RWPE2 (cell line): ENCODE measurements at regions not wholly inside any gene's neighbourhood (a gene's known extent, or its start where the extent isn't known, plus 50 kb on each side); places are given as distances from the start of the nearest gene placed in this dataset.

Source experiments
- ATAC-seq: fragments of 200-7000 bp; cut with Tn5 transposase; 3 replicates; pipeline ENCODE4 v1.9.1; 2021; ENCODE audit warnings: low read depth
- DNase-seq: peaks from one replicate; pipeline ENCODE4 v3.0.0-alpha.2; 2020; ENCODE audit warnings: low spot score
- H3K27ac ChIP-seq: fragments of 450-650 bp; 2 replicates; pipeline ENCODE4 v1.5.1; 2017; ENCODE audit warnings: mild to moderate bottlenecking; ENCODE audit not compliant: poor library complexity, severe bottlenecking
- H3K27me3 ChIP-seq: fragments of 250-450 bp; sonication (Bioruptor Pico); 2 replicates; pipeline ENCODE4 v1.5.1; 2021; ENCODE audit warnings: mild to moderate bottlenecking, moderate library complexity; ENCODE audit not compliant: insufficient read depth, poor library complexity, severe bottlenecking
- H3K36me3 ChIP-seq: fragments of 250-450 bp; sonication (Bioruptor Pico); 2 replicates; pipeline ENCODE4 v1.5.1; 2020; ENCODE audit warnings: low read depth, mild to moderate bottlenecking, moderate library complexity
- H3K4me1 ChIP-seq: fragments of 250-450 bp; sonication (Bioruptor Pico); 2 replicates; pipeline ENCODE4 v1.5.1; 2021; ENCODE audit warnings: mild to moderate bottlenecking, moderate library complexity; ENCODE audit not compliant: insufficient read depth, poor library complexity, severe bottlenecking
- H3K4me3 ChIP-seq: fragments of 250-450 bp; sonication (Bioruptor Pico); 2 replicates; pipeline ENCODE4 v1.5.1; 2021; ENCODE audit warnings: mild to moderate bottlenecking, moderate library complexity; ENCODE audit not compliant: severe bottlenecking
- H3K9me3 ChIP-seq: fragments of 250-450 bp; sonication (Bioruptor Pico); 2 replicates; pipeline ENCODE4 v1.5.1; 2021; ENCODE audit warnings: mild to moderate bottlenecking, moderate library complexity; ENCODE audit not compliant: severe bottlenecking
- TF ChIP-seq, protein P1 (sequence below): fragments of 450-650 bp; IDR thresholded peaks from one replicate; pipeline ENCODE4 v1.5.1; 2017; ENCODE audit warnings: mild to moderate bottlenecking, moderate library complexity; ENCODE audit not compliant: poor library complexity, severe bottlenecking

DNA sequence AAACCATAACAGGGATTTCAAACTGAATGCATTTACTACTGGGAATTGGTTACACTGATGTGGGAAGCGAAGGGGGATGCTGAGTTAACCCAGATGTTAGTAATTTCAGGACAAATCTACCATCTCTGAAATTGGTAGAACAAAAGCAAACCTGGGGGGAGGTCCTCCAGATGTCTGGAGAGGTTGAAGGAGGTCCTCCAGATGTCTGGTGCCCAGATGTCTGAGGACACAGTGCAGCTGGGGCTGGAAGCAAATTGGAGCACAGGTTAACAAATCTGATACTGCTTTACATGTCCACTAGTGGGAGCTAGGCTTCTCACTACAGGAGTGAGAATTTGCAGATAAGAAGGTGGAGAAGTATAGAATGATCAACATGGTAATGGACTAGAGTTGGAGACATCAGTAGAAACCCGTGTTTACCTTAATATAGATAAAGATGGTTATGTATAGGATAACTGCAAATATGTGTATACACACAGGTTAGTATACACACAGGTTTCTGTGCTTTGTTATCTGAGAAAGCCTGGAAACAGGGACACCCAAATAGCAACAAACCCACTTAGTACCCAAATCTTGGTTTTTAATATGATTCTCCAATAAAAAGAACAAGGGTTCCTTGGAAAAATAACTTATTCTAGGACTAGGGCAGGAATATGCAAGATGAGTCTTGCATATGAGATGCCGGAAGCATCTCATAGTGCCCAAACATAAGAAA lies 162.5 kb downstream of the C12orf50 start:
- TF ChIP-seq, protein P1, sequence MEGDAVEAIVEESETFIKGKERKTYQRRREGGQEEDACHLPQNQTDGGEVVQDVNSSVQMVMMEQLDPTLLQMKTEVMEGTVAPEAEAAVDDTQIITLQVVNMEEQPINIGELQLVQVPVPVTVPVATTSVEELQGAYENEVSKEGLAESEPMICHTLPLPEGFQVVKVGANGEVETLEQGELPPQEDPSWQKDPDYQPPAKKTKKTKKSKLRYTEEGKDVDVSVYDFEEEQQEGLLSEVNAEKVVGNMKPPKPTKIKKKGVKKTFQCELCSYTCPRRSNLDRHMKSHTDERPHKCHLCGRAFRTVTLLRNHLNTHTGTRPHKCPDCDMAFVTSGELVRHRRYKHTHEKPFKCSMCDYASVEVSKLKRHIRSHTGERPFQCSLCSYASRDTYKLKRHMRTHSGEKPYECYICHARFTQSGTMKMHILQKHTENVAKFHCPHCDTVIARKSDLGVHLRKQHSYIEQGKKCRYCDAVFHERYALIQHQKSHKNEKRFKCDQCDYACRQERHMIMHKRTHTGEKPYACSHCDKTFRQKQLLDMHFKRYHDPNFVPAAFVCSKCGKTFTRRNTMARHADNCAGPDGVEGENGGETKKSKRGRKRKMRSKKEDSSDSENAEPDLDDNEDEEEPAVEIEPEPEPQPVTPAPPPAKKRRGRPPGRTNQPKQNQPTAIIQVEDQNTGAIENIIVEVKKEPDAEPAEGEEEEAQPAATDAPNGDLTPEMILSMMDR, result peak; percentile 57
- no peak for DNase-seq
- H3K4me1 ChIP-seq, result no peaks in the 10 kb centered on the region
- no peak for ATAC-seq
- no peaks in the 10 kb centered on the region for H3K27me3 ChIP-seq
- no peaks in the 10 kb centered on the region for H3K9me3 ChIP-seq
- H3K27ac ChIP-seq, result no peak overlapping the region
- H3K36me3 ChIP-seq, result no peaks in the 10 kb centered on the region
- H3K4me3 ChIP-seq, result no peak overlapping the region

DNA sequence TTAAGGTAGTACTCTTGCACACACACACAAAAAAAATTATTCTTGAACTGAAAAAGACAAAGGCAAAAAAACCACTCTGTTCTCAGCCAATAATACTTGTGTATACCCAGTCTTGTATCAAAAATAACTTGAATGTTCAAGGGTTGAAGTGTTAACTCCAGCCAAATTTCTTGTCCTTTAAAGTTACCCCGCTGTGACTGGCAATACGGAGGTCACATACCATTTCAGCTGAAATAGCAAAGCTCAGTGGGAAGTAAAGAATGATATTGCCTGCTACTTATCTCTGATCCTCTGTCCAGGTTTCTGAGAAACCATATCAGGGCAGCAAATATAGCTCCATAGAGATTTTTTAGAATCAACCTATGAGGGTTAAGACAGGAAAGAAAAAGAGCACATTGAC lies 167.4 kb downstream of the C12orf50 start:
- H3K4me3 ChIP-seq, result no peak overlapping the region
- TF ChIP-seq, protein P1, result no peak
- ATAC-seq, result no peak

DNA sequence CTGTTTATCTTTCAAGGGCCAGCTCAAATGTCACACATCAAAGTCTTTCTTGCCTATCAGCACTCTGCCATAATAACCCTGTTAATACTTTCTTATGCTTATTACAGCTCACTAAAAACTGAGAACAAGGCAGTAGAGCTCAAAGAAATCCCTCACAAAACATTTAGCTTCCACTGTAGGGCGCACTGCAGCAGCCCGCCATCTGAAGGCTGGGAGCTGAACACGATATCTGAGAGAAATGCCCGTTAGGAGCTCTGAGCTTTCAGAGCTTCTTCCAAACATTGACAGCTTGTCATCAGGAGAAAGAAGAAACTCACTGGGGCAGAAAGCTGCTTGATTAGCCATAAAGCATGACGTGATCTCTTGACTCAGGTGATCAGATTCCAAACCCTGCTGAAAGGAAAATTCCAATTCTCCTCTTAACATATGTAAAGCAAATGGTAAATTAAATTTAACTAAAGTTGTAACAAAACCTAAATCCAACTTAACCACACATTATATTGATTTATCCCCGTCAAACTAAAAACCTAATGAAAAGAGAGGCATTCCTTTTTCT lies 175.7 kb downstream of the C12orf50 start:
- no peaks in the 10 kb centered on the region for H3K9me3 ChIP-seq
- H3K27ac ChIP-seq, result no peak overlapping the region
- TF ChIP-seq, protein P1, result no peak
- no peaks in the 10 kb centered on the region for H3K27me3 ChIP-seq
- H3K36me3 ChIP-seq, result no peaks in the 10 kb centered on the region
- DNase-seq (no peak), ATAC-seq (no peak)
- H3K4me3 ChIP-seq, result no peak overlapping the region
- no peaks in the 10 kb centered on the region for H3K4me1 ChIP-seq

More for the DNA sequence above, 167.4 kb downstream of the C12orf50 start:
- Histone ChIP-seq H3K9me3 (no peaks in the 10 kb centered on the region), H3K4me1 (no peaks in the 10 kb centered on the region), H3K27me3 (no peaks in the 10 kb centered on the region), H3K27ac (no peak overlapping the region), H3K36me3 (no peaks in the 10 kb centered on the region)
- no peak for DNase-seq

DNA sequence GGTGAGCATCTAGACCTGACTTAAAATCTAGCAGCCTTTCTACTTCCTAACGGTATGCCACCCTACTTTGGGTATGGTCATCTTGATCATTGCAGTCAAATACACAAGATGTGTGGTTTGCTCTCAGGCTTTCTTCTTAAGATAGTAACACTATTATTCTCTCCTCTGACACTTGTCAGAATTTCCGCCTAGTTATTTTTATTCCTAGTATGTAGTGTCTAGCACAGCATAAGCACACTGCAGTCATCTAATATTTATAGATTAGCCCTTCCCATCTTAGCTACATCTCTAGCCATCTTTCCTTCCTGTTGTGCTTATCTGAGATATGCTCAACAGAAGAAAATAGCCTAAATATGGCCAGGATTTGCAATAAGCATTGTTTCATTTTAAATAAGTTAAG lies 180.1 kb downstream of the C12orf50 start:
- no peaks in the 10 kb centered on the region for H3K27me3 ChIP-seq
- no peaks in the 10 kb centered on the region for H3K36me3 ChIP-seq
- TF ChIP-seq, protein P1, result no peak
- no peaks in the 10 kb centered on the region for H3K9me3 ChIP-seq
- no peak overlapping the region for H3K27ac ChIP-seq
- H3K4me3 ChIP-seq, result no peak overlapping the region
- ATAC-seq (no peak), DNase-seq (no peak)
- H3K4me1 ChIP-seq, result no peaks in the 10 kb centered on the region
